ENCODE measurements at regions not wholly inside any gene's neighbourhood (a gene's known extent, or its start where the extent isn't known, plus 50 kb on each side); places are given as distances from the start of the nearest gene placed in this dataset.

DNA sequence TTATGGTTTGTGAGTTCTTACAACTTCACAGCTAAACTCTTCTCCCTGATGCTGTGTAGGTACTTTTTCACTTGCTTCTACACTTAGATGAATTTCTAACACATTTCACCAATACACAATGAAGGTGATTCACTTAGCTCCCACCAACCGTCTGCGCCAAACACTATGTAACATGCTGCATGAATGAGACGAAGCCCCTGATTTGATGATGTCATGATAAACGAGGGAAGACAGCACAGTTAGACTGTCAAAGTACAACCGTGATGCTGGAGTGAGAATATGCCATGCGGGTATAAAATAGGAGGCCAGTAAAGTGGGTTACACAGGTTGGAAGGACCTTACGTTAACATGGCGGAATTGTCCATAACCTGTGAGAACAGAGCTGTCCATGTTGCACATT is 100.8 kb downstream of the KCNA4 start:
- TF ChIP-seq, protein P1, sequence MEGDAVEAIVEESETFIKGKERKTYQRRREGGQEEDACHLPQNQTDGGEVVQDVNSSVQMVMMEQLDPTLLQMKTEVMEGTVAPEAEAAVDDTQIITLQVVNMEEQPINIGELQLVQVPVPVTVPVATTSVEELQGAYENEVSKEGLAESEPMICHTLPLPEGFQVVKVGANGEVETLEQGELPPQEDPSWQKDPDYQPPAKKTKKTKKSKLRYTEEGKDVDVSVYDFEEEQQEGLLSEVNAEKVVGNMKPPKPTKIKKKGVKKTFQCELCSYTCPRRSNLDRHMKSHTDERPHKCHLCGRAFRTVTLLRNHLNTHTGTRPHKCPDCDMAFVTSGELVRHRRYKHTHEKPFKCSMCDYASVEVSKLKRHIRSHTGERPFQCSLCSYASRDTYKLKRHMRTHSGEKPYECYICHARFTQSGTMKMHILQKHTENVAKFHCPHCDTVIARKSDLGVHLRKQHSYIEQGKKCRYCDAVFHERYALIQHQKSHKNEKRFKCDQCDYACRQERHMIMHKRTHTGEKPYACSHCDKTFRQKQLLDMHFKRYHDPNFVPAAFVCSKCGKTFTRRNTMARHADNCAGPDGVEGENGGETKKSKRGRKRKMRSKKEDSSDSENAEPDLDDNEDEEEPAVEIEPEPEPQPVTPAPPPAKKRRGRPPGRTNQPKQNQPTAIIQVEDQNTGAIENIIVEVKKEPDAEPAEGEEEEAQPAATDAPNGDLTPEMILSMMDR (conservative IDR thresholded peaks at IDR 0.05; ENCODE audit: low read length), result no peak
- TF ChIP-seq EZH2phosphoT487 (IDR thresholded peaks at IDR 0.05; ENCODE audit: borderline replicate concordance), result no peak

Data from Loucy (cell line).